ENCODE measurements at regions not wholly inside any gene's neighbourhood (a gene's known extent, or its start where the extent isn't known, plus 50 kb on each side); places are given as distances from the start of the nearest gene placed in this dataset.
A peak's percentile ranks its signal among the peaks of the same experiment; 100 is the strongest.
"Not testable (repeated sequence)": the region's sequence is repeated elsewhere in the genome, so short reads cannot be mapped to it uniquely, and the experiment has no call there.

DNA sequence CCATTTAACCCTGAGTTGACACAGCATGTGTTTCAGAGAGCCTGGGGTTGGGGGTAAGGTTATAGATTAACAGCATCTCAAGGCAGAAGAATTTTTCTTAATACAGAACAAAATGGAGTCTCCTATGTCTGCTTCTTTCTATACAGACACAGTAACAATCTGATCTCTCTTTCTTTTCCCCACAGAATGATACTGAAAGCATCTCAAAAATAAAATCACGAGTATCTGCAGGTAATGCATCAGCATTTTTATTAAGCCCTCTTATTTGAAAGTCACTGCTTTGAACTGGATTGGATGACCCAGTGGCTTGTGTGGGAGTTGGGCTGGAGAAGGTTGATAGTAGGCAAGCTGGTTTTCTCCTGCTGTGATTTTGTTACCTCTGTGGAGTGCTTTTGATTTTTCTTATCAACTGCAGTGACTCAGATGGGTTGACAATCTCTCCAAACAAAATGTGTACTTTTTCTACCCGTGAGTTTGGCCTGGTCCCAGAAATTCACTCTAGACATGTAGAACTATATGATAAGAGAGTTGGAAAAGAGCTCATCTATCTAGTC, 253.5 kb upstream of the PRKCQ start (continued):
- TF ChIP-seq, protein P1, sequence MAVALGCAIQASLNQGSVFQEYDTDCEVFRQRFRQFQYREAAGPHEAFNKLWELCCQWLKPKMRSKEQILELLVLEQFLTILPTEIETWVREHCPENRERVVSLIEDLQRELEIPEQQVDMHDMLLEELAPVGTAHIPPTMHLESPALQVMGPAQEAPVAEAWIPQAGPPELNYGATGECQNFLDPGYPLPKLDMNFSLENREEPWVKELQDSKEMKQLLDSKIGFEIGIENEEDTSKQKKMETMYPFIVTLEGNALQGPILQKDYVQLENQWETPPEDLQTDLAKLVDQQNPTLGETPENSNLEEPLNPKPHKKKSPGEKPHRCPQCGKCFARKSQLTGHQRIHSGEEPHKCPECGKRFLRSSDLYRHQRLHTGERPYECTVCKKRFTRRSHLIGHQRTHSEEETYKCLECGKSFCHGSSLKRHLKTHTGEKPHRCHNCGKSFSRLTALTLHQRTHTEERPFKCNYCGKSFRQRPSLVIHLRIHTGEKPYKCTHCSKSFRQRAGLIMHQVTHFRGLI (CRISPR knock-in tag; IDR thresholded peaks at IDR 0.05): no peak
- TF ChIP-seq RCOR1 (IDR thresholded peaks at IDR 0.05; ENCODE audit: borderline replicate concordance in 1 of 2, low read depth in 2 of 2, low read length in 2 of 2) (peak in 1 of 2 experiments; percentile 57; a peak in 1 of 4 replicates), ZNF224 (CRISPR knock-in tag; IDR thresholded peaks at IDR 0.05) (no peak), ZNF75A (CRISPR knock-in tag; IDR thresholded peaks at IDR 0.05) (no peak), RBM15 (IDR thresholded peaks at IDR 0.05; ENCODE audit: insufficient read depth, low read length) (no peak), FOXA3 (CRISPR knock-in tag; conservative IDR thresholded peaks at IDR 0.05 in 1 of 2, IDR thresholded peaks at IDR 0.05 in 1 of 2) (no peak), SNIP1 (IDR thresholded peaks at IDR 0.05; ENCODE audit: low read depth) (no peak), EP400 (IDR thresholded peaks at IDR 0.05) (no peak), FOSL1 (tag; conservative IDR thresholded peaks at IDR 0.05) (peak; percentile 39; the same call in 1 of the 2 replicates)
- TF ChIP-seq, protein P2, sequence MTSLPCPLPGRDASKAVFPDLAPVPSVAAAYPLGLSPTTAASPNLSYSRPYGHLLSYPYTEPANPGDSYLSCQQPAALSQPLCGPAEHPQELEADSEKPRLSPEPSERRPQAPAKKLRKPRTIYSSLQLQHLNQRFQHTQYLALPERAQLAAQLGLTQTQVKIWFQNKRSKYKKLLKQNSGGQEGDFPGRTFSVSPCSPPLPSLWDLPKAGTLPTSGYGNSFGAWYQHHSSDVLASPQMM (CRISPR knock-in tag; IDR thresholded peaks at IDR 0.05): no peak
- TF ChIP-seq, protein P3, sequence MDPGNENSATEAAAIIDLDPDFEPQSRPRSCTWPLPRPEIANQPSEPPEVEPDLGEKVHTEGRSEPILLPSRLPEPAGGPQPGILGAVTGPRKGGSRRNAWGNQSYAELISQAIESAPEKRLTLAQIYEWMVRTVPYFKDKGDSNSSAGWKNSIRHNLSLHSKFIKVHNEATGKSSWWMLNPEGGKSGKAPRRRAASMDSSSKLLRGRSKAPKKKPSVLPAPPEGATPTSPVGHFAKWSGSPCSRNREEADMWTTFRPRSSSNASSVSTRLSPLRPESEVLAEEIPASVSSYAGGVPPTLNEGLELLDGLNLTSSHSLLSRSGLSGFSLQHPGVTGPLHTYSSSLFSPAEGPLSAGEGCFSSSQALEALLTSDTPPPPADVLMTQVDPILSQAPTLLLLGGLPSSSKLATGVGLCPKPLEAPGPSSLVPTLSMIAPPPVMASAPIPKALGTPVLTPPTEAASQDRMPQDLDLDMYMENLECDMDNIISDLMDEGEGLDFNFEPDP (CRISPR knock-in tag; IDR thresholded peaks at IDR 0.05): no peak

DNA sequence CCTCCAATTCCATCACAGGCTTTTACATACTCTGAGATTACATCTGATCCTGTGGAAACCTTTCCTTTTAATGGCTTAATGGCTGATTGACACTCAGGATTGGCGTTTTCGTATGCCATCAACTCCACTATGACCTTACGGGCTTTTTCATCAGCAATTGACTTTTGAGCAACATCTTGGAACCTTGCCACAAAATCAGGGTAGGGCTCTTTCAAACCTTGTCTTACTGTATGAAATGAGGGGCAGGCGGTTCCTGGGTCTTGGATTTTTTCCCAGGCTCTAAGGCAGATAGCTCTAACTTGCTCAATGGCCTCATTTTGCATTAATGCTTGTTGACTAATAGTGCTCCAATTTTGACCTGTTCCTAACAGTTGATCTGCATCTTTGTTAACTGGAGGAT, 250.9 kb upstream of the PRKCQ start:
- WGBS (ENCODE audit: insufficient coverage, low coverage, missing lambda C conversion rate): 0% methylated on average over 4 of the region's 4 CpGs
- H3K9me3 ChIP-seq (replicated peaks; ENCODE audit: control insufficient read depth, insufficient read depth, low read depth, low read length); in situ Hi-C loops (cut with MboI); H3K4me3 ChIP-seq; POLR2A ChIA-PET; H3K79me2 ChIP-seq (ENCODE audit: control insufficient read depth, insufficient read depth, low read length); CTCF ChIA-PET (ENCODE audit: low intra/inter-chr PET ratio); H2AFZ ChIP-seq (ENCODE audit: low read depth, low read length); BruUV-seq (replicated peaks); H4K20me1 ChIP-seq (replicated peaks; ENCODE audit: control insufficient read depth, insufficient read depth, low read length); H3K9me1 ChIP-seq (ENCODE audit: control insufficient read depth, insufficient read depth, low read length); H3K4me2 ChIP-seq (ENCODE audit: insufficient read depth, low read length); H3K36me3 ChIP-seq (ENCODE audit: control insufficient read depth, insufficient read depth, low read length); H3K27ac ChIP-seq (ENCODE audit: extremely low read depth, low read depth, low read length); DNase-seq (ENCODE audit: extremely low read depth in 1 of 4, low spot score in 3 of 4); H3K9ac ChIP-seq (ENCODE audit: insufficient read depth in 1 of 2, low read depth in 2 of 2, low read length in 2 of 2); FAIRE-seq; H3K27me3 ChIP-seq (ENCODE audit: control insufficient read depth in 2 of 2, insufficient read depth in 2 of 2, low read length in 2 of 2); ATAC-seq; intact Hi-C loops (cut with micrococcal nuclease); H3K4me1 ChIP-seq (replicated peaks in 1 of 2; ENCODE audit: control insufficient read depth in 2 of 2, insufficient read depth in 2 of 2, low read length in 2 of 2): not testable (repeated sequence)

DNA sequence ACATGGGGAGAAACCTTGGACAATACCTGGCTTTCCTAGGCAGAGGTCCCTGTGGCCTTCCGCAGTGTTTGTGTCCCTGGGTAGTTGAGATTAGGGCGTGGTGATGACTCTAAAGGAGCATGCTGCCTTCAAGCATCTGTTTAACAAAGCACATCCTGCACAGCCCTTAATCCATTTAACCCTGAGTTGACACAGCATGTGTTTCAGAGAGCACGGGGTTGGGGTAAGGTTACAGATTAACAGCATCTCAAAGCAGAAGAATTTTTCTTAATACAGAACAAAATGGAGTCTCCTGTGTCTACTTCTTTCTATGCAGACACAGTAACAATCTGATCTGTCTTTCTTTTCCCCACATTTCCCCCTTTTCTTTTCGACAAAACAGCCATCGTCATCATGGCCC, 244.7 kb upstream of the PRKCQ start:
- H3K36me3 ChIP-seq (ENCODE audit: control insufficient read depth, insufficient read depth, low read length); H3K4me3 ChIP-seq; FAIRE-seq; H3K4me1 ChIP-seq (replicated peaks in 1 of 2; ENCODE audit: control insufficient read depth in 2 of 2, insufficient read depth in 2 of 2, low read length in 2 of 2); ATAC-seq; intact Hi-C loops (cut with micrococcal nuclease); H4K20me1 ChIP-seq (replicated peaks; ENCODE audit: control insufficient read depth, insufficient read depth, low read length); H3K4me2 ChIP-seq (ENCODE audit: insufficient read depth, low read length); H2AFZ ChIP-seq (ENCODE audit: low read depth, low read length); H3K27ac ChIP-seq (ENCODE audit: extremely low read depth, low read depth, low read length); H3K9ac ChIP-seq (ENCODE audit: insufficient read depth in 1 of 2, low read depth in 2 of 2, low read length in 2 of 2); DNase-seq (ENCODE audit: extremely low read depth in 1 of 4, low spot score in 3 of 4); H3K9me1 ChIP-seq (ENCODE audit: control insufficient read depth, insufficient read depth, low read length); BruUV-seq (replicated peaks); CTCF ChIA-PET (ENCODE audit: low intra/inter-chr PET ratio); H3K9me3 ChIP-seq (replicated peaks; ENCODE audit: control insufficient read depth, insufficient read depth, low read depth, low read length); POLR2A ChIA-PET; in situ Hi-C loops (cut with MboI); H3K79me2 ChIP-seq (ENCODE audit: control insufficient read depth, insufficient read depth, low read length): not testable (repeated sequence)
- 0% methylated on average over 1 of the region's 5 CpGs for WGBS (ENCODE audit: insufficient coverage, low coverage, missing lambda C conversion rate)
- peaks cover 2 to 15% of the 10 kb centered on the region in 2 experiments; a peak in 3 of 5 replicates for H3K27me3 ChIP-seq (ENCODE audit: control insufficient read depth in 2 of 2, insufficient read depth in 2 of 2, low read length in 2 of 2)
